ENCODE measurements at regions not wholly inside any gene's neighbourhood (a gene's known extent, or its start where the extent isn't known, plus 50 kb on each side); places are given as distances from the start of the nearest gene placed in this dataset.
"Not testable (repeated sequence)": the region's sequence is repeated elsewhere in the genome, so short reads cannot be mapped to it uniquely, and the experiment has no call there.

DNA sequence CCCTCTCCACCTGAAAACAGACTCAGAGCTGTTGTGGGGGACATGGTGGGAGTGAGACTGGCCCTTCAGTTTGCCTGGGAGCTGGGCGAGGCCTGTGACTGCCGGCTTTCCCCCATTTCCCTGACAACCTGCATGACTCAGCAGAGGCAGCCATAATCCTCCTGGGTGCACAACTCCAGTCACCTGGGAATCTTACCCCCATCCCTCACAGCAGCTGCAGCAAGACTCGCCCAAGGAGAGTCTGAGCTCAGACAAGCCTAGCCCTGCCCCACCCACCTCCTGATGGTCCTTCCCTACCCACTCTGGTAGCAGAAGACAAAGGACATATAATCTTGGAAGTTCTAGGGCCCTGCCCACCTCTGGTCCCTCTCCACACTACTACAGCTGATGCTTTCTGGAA, 207.3 kb upstream of the ARID2 start:
- H3K36me3 ChIP-seq, result no peaks in the 10 kb centered on the region

DNA sequence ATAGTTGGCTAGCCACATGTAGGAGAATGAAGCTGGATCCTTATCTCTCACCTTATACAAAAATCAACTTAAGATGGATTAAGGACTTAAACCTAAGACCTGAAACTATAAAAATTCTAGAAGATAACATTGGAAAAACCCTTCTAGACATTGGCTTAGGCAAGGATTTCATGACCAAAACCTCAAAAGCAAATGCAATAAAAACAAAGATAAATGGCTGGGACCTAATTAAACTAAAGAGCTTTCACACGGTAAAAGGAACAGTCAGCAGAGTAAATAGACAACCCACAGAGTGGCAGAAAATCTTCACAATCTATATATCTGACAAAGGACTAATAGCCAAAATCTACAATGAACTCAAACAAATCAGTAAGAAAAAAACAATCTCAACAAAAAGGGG, 202.7 kb upstream of the ARID2 start:
- peaks cover 0 to 28% (median 0%) of the 10 kb centered on the region in 3 donors for H3K9me3 ChIP-seq
- not testable (repeated sequence) for H3K4me1 ChIP-seq, ATAC-seq, H3K27me3 ChIP-seq, H3K4me3 ChIP-seq, H3K36me3 ChIP-seq, H3K27ac ChIP-seq
- 43 to 71% methylated on average over 1 of the region's 1 CpG for WGBS, 2 donors (ENCODE audit: low coverage in 1 of 2)

More for the DNA sequence above, 207.3 kb upstream of the ARID2 start:
- H3K4me3 ChIP-seq, result no peak overlapping the region
- no peaks in the 10 kb centered on the region for H3K4me1 ChIP-seq
- TF ChIP-seq CTCF (IDR thresholded peaks at IDR 0.05), result no peak
- TF ChIP-seq EP300 (IDR thresholded peaks at IDR 0.05), result no peak
- no CpG with 5 or more reads among the region's 3 CpGs for WGBS, 2 donors (ENCODE audit: low coverage in 1 of 2)
- H3K27ac ChIP-seq, result no peak overlapping the region
- H3K27me3 ChIP-seq, result no peaks in the 10 kb centered on the region
- ATAC-seq, result no peak
- peaks cover 0 to 14% (median 0%) of the 10 kb centered on the region in 3 donors for H3K9me3 ChIP-seq

GRCh38 chr12:45532113-45532512, 197.4 kb upstream of the ARID2 start:
- H3K27me3 ChIP-seq, result no peaks in the 10 kb centered on the region
- no peak for ATAC-seq
- no peaks in the 10 kb centered on the region for H3K36me3 ChIP-seq
- peaks cover 0 to 14% (median 0%) of the 10 kb centered on the region in 3 donors for H3K9me3 ChIP-seq
- TF ChIP-seq POLR2AphosphoS5 (IDR thresholded peaks at IDR 0.05) (no peak), POLR2A (IDR thresholded peaks at IDR 0.05) (no peak), CTCF (IDR thresholded peaks at IDR 0.05) (no peak), EP300 (IDR thresholded peaks at IDR 0.05) (no peak)
- H3K4me1 ChIP-seq, result no peaks in the 10 kb centered on the region
- H3K4me3 ChIP-seq, result no peak overlapping the region
- H3K27ac ChIP-seq, result no peak overlapping the region
- 55 to 68% methylated on average over 3 to 4 of the region's 4 CpGs for WGBS, 2 donors (ENCODE audit: low coverage in 1 of 2)

DNA sequence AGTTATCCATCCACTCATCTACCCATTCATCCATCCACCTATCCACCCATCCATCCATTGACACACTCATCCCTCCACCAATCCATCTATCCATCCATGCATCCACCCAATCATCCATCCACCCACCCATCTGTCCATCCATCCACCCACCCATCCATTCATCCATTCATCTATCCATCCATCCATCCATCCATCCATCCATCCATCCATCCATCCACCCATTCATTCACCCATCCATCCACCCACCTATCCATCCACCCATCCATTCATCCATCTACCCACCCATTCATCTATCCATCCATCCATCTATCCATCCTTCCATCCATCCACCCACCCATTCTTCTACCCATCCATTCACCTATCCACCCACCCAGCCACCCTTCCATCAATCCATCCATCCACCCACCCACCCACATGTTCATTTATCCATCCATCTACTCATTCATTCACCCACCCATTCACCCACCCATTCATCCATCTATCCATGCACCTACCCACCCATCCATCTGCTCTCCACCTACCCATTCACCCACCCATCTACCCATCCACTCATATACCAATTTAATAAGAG, 193.8 kb upstream of the ARID2 start:
- no peak for TF ChIP-seq EP300 (IDR thresholded peaks at IDR 0.05)
- no peak for TF ChIP-seq CTCF (IDR thresholded peaks at IDR 0.05)
- no peak for TF ChIP-seq POLR2A (IDR thresholded peaks at IDR 0.05)
- TF ChIP-seq POLR2AphosphoS5 (IDR thresholded peaks at IDR 0.05), result no peak
- ATAC-seq, result no peak

GRCh38 chr12:45536284-45536683, 193.2 kb upstream of the ARID2 start:
- 55 to 57% methylated on average over 1 of the region's 1 CpG for WGBS, 2 donors (ENCODE audit: low coverage in 1 of 2)
- Histone ChIP-seq H3K4me1 (no peaks in the 10 kb centered on the region), H3K27me3 (no peaks in the 10 kb centered on the region), H3K4me3 (no peak overlapping the region), H3K36me3 (no peaks in the 10 kb centered on the region), H3K27ac (no peak overlapping the region), H3K9me3 (no peaks in the 10 kb centered on the region)
- no peak for TF ChIP-seq POLR2A (IDR thresholded peaks at IDR 0.05)
- TF ChIP-seq POLR2AphosphoS5 (IDR thresholded peaks at IDR 0.05), result no peak
- TF ChIP-seq CTCF (IDR thresholded peaks at IDR 0.05), result no peak
- no peak for TF ChIP-seq EP300 (IDR thresholded peaks at IDR 0.05)
- ATAC-seq, result no peak

More for the DNA sequence above, 193.8 kb upstream of the ARID2 start:
- Histone ChIP-seq H3K4me3 (no peak overlapping the region), H3K36me3 (no peaks in the 10 kb centered on the region), H3K27ac (no peak overlapping the region), H3K27me3 (no peaks in the 10 kb centered on the region), H3K4me1 (no peaks in the 10 kb centered on the region), H3K9me3 (no peaks in the 10 kb centered on the region)

All from gastroesophageal sphincter (tissue), 4 donors.